PC-3 (cell line): ENCODE measurements at regions not wholly inside any gene's neighbourhood (a gene's known extent, or its start where the extent isn't known, plus 50 kb on each side); places are given as distances from the start of the nearest gene placed in this dataset.

Experiments
- ATAC-seq: fragments of 200-7000 bp; cut with Tn5 transposase; 2 replicates; pipeline ENCODE4 v1.9.1; 2020; ENCODE audit warnings: mild to moderate bottlenecking, moderate library complexity
- BruUV-seq: library from RNA; stranded (reverse); fragments of 400-500 nt; replicated peaks from 2 replicates; lab custom pipeline; 2021; lab: Mats Ljungman, UMichigan
- CTCF ChIA-PET: fragments of 300-600 bp; sonication (Branson Sonifier 250); formaldehyde crosslinking; loops from one replicate; lab custom pipeline; 2022; ENCODE audit warnings: antibody characterized with exemption; lab: Charles Lee
- POLR2A ChIA-PET: fragments of 300-600 bp; sonication (Branson Sonifier 250); formaldehyde crosslinking; loops from one replicate; lab custom pipeline; 2022; ENCODE audit warnings: antibody characterized with exemption; ENCODE audit not compliant: unreplicated experiment; lab: Charles Lee
- DNase-seq: peaks from one replicate; pipeline ENCODE4 v3.0.0-alpha.2; 2015
- H2AFZ ChIP-seq: fragments of 300-600 bp; sonication (generic); 2 replicates; pipeline ENCODE4 v1.6.0; 2016; ENCODE audit warnings: antibody characterized with exemption, low read length
- H3F3A ChIP-seq: fragments of 300-600 bp; sonication (generic); one replicate; pipeline ENCODE4 v1.6.0; 2017; ENCODE audit warnings: antibody characterized with exemption, low read length, control low read depth, mild to moderate bottlenecking; ENCODE audit not compliant: unreplicated experiment
- H3K27ac ChIP-seq: fragments of 300-600 bp; sonication (generic); 2 replicates; pipeline ENCODE4 v1.5.1; 2016; ENCODE audit warnings: mild to moderate bottlenecking, low read length
- H3K27me3 ChIP-seq: fragments of 300-600 bp; sonication (generic); 2 replicates; pipeline ENCODE4 v1.6.1; 2016; ENCODE audit warnings: low read length, mixed read lengths
- H3K36me3 ChIP-seq: fragments of 300-600 bp; sonication (generic); 2 replicates; pipeline ENCODE4 v1.6.1; 2016; ENCODE audit warnings: low read depth, mixed run types, low read length, mixed read lengths
- H3K4me1 ChIP-seq: fragments of 300-600 bp; sonication (generic); 2 replicates; pipeline ENCODE4 v1.5.1; 2016; ENCODE audit warnings: low read length; ENCODE audit not compliant: insufficient read depth
- H3K4me2 ChIP-seq: fragments of 300-600 bp; sonication (generic); 2 replicates; pipeline ENCODE4 v1.6.0; 2016; ENCODE audit warnings: low read length
- H3K4me3 ChIP-seq: fragments of 300-600 bp; sonication (generic); 2 replicates; pipeline ENCODE4 v1.5.1; 2016; ENCODE audit warnings: mild to moderate bottlenecking, low read length, mixed read lengths
- H3K79me2 ChIP-seq: fragments of 300-600 bp; sonication (generic); 2 replicates; pipeline ENCODE4 v1.6.1; 2017; ENCODE audit warnings: low read length, mixed read lengths
- H3K9ac ChIP-seq: fragments of 300-600 bp; sonication (generic); 2 replicates; pipeline ENCODE4 v1.6.0; 2016; ENCODE audit warnings: mild to moderate bottlenecking, low read length
- H3K9me2 ChIP-seq: fragments of 300-600 bp; sonication (generic); replicated peaks from 2 replicates; pipeline ENCODE4 v1.6.1; 2016; ENCODE audit warnings: mixed run types, low read length, mixed read lengths
- H3K9me3 ChIP-seq: fragments of 300-600 bp; sonication (generic); 2 replicates; pipeline ENCODE4 v1.6.1; 2016; ENCODE audit warnings: low read length, mixed read lengths
- H4K20me1 ChIP-seq: fragments of 300-600 bp; sonication (generic); 2 replicates; pipeline ENCODE4 v1.6.1; 2016; ENCODE audit warnings: low read length, mixed read lengths
- CTCF ChIP-seq: fragments of 300-600 bp; sonication (generic); conservative IDR thresholded peaks from 2 replicates; pipeline ENCODE4 v1.5.1; 2017; ENCODE audit warnings: antibody characterized with exemption, low read depth, mild to moderate bottlenecking, low read length
- EZH2 ChIP-seq: fragments of 300-600 bp; sonication (generic); IDR thresholded peaks from one replicate; pipeline ENCODE4 v1.6.1; 2017; ENCODE audit warnings: antibody characterized with exemption, mild to moderate bottlenecking, low read length; ENCODE audit not compliant: unreplicated experiment
- EZH2phosphoT487 ChIP-seq: fragments of 300-600 bp; sonication (generic); IDR thresholded peaks from 2 replicates; pipeline ENCODE4 v1.6.1; 2018; ENCODE audit warnings: mild to moderate bottlenecking, antibody characterized with exemption, low read length, borderline replicate concordance
- intact Hi-C: fragments of 100-400 bp; cut with micrococcal nuclease; formaldehyde crosslinking; loops from 2 replicates; pipeline ENCODE4 v1.9.0; 2023

DNA sequence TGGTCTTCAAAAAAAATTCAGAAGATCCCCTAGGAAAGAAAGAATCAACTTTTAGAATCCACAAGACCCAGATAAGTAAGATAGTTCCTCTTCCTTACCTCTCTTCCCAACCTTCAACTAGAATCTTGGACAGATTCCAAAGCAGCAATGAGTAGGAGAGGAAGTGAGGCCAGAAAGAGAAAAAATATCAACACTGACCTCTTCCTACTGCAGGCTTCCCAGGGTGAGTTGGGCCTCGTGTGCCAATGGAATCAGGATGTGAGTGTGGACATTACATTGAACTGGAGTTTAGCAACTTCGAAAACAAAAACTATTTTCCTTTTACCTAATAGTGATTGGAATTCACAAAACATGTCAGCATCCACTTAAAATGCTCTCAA lies 102.5 kb upstream of the PIEZO2 start:
- Histone ChIP-seq H2AFZ (no peak overlapping the region), H3K9ac (no peak overlapping the region), H3K79me2 (no peaks in the 10 kb centered on the region), H3F3A (no peaks in the 10 kb centered on the region), H3K27ac (no peak overlapping the region), H3K4me1 (no peaks in the 10 kb centered on the region), H3K27me3 (peaks cover 10% of the 10 kb centered on the region; the same call in 1 of the 2 replicates), H3K4me2 (no peak overlapping the region), H3K9me2 (no peaks in the 10 kb centered on the region), H3K36me3 (no peaks in the 10 kb centered on the region), H3K9me3 (no peaks in the 10 kb centered on the region), H3K4me3 (no peak overlapping the region), H4K20me1 (no peaks in the 10 kb centered on the region)
- CTCF ChIA-PET, result no interaction called here
- BruUV-seq, result no TSS peak
- TF ChIP-seq EZH2phosphoT487 (no peak), CTCF (no peak), EZH2 (no peak)
- POLR2A ChIA-PET, result no interaction called here
- DNase-seq (no peak), ATAC-seq (no peak)
- intact Hi-C loops, result no loop called here

- no peak overlapping the region for H3K4me3 ChIP-seq
- no peak overlapping the region for H3K4me2 ChIP-seq
- no peak overlapping the region for H2AFZ ChIP-seq
- H3K4me1 ChIP-seq, result no peaks in the 10 kb centered on the region
- peaks cover 15% of the 10 kb centered on the region; the same call in 1 of the 2 replicates for H3K27me3 ChIP-seq
- no peaks in the 10 kb centered on the region for H4K20me1 ChIP-seq
- ATAC-seq (no peak), DNase-seq (no peak)
- ChIA-PET POLR2A (no interaction called here), CTCF (no interaction called here)
- H3F3A ChIP-seq, result no peaks in the 10 kb centered on the region
- intact Hi-C loops, result no loop called here
- H3K9me3 ChIP-seq, result no peaks in the 10 kb centered on the region
- H3K9ac ChIP-seq, result no peak overlapping the region
- no peaks in the 10 kb centered on the region for H3K79me2 ChIP-seq
- H3K9me2 ChIP-seq, result no peaks in the 10 kb centered on the region
- no peaks in the 10 kb centered on the region for H3K36me3 ChIP-seq
- H3K27ac ChIP-seq, result no peak overlapping the region
- BruUV-seq, result no TSS peak
- no peak for TF ChIP-seq CTCF
- TF ChIP-seq EZH2, result no peak
- TF ChIP-seq EZH2phosphoT487, result no peak
These were observed 102.0 kb upstream of the PIEZO2 start for GRCh38 chr18:11251229-11251890.

DNA sequence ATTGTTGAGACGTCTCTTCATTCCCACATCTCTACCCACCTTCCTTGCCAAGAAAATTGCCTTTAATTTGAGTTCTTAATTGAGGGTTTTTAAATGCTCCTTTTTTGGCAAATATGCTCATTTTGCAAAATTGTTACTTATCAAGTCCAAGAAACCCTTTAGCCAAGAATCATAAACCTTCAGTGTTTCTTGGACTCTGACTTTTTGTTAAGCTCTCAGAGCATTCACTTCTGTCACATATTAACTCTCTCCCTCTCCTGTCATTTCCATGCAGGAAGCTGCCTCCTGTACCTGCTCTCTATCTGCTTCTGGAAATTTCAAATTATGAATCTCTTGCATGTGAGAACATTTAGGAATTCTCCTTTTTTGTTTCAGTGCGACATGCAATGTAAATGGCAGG lies 100.0 kb upstream of the PIEZO2 start:
- no peak overlapping the region for H2AFZ ChIP-seq
- POLR2A ChIA-PET, result no interaction called here
- peaks cover 30% of the 10 kb centered on the region for H3K27me3 ChIP-seq
- H3K27ac ChIP-seq, result no peak overlapping the region
- ATAC-seq, result no peak
- H4K20me1 ChIP-seq, result no peaks in the 10 kb centered on the region
- H3K9me2 ChIP-seq, result no peaks in the 10 kb centered on the region
- CTCF ChIA-PET, result no interaction called here
- intact Hi-C loops, result no loop called here
- no peaks in the 10 kb centered on the region for H3K9me3 ChIP-seq
- H3K4me2 ChIP-seq, result no peak overlapping the region
- no peak overlapping the region for H3K4me3 ChIP-seq
- H3K36me3 ChIP-seq, result no peaks in the 10 kb centered on the region
- BruUV-seq, result no TSS peak
- TF ChIP-seq EZH2phosphoT487 (no peak), CTCF (no peak), EZH2 (no peak)
- no peaks in the 10 kb centered on the region for H3K79me2 ChIP-seq
- no peak overlapping the region for H3K9ac ChIP-seq
- no peaks in the 10 kb centered on the region for H3K4me1 ChIP-seq
- no peaks in the 10 kb centered on the region for H3F3A ChIP-seq
- DNase-seq, result no peak
